ENCODE measurements at regions not wholly inside any gene's neighbourhood (a gene's known extent, or its start where the extent isn't known, plus 50 kb on each side); places are given as distances from the start of the nearest gene placed in this dataset.

DNA sequence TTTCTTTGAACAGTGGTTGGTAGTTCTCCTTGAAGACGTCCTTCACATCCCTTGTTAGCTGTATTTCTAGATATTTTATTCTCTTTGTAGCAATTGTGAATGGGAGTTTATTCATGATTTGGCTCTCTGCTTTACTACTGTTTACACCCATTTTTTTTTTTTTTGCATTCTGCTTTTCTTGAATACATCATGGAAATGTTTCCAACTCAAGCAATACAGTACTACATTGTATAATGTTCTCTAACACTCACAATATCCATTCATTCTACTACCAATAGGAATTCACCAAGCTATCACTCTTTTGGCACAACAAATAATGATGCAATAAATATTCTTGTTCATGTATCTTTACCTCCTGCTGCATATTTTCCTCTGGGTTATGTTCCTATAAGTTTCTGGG, 801.7 kb downstream of the NTRK3 start:
- TF ChIP-seq, protein P1, sequence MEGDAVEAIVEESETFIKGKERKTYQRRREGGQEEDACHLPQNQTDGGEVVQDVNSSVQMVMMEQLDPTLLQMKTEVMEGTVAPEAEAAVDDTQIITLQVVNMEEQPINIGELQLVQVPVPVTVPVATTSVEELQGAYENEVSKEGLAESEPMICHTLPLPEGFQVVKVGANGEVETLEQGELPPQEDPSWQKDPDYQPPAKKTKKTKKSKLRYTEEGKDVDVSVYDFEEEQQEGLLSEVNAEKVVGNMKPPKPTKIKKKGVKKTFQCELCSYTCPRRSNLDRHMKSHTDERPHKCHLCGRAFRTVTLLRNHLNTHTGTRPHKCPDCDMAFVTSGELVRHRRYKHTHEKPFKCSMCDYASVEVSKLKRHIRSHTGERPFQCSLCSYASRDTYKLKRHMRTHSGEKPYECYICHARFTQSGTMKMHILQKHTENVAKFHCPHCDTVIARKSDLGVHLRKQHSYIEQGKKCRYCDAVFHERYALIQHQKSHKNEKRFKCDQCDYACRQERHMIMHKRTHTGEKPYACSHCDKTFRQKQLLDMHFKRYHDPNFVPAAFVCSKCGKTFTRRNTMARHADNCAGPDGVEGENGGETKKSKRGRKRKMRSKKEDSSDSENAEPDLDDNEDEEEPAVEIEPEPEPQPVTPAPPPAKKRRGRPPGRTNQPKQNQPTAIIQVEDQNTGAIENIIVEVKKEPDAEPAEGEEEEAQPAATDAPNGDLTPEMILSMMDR (IDR thresholded peaks at IDR 0.05), result no peak
- no peak for TF ChIP-seq EZH2 (IDR thresholded peaks at IDR 0.05)
- TF ChIP-seq EZH2phosphoT487 (IDR thresholded peaks at IDR 0.05), result no peak

All from neural progenitor cell (in vitro differentiated cells).